ENCODE measurements at regions not wholly inside any gene's neighbourhood (a gene's known extent, or its start where the extent isn't known, plus 50 kb on each side); places are given as distances from the start of the nearest gene placed in this dataset.

- H3K27me3 ChIP-seq (ENCODE audit: control insufficient read depth in 2 of 2, insufficient read depth in 2 of 2, low read length in 2 of 2) = peaks cover 0 to 5% of the 10 kb centered on the region in 2 experiments
- BruUV-seq (replicated peaks) = no TSS peak
- ChIA-PET CTCF (no interaction called here), POLR2A (no interaction called here)
- FAIRE-seq (no peak), DNase-seq (ENCODE audit: low read depth, low spot score) (no peak)
- H3K9me1 ChIP-seq (replicated peaks; ENCODE audit: control insufficient read depth, extremely low read depth, insufficient read depth, low read length) = no peaks in the 10 kb centered on the region
- H3K27ac ChIP-seq (ENCODE audit: insufficient read depth, low read depth, low read length) = no peak overlapping the region
- dilution Hi-C loops (cut with MboI; ENCODE audit: extremely low pct_ligation_motif_present, low sequenced_read_pairs) (no loop called here), intact Hi-C loops (cut with micrococcal nuclease) (no loop called here)
- H3K9ac ChIP-seq (replicated peaks; ENCODE audit: extremely low read depth, insufficient read depth, low read length) = no peak overlapping the region
- TF ChIP-seq POLR2AphosphoS5 (IDR thresholded peaks at IDR 0.05; ENCODE audit: insufficient read depth, low read depth, low read length) = no peak
- no peak for TF ChIP-seq JUN (IDR thresholded peaks at IDR 0.05; ENCODE audit: borderline replicate concordance, insufficient read depth, insufficient read length, low read depth)
- no peak for TF ChIP-seq FOS (IDR thresholded peaks at IDR 0.05; ENCODE audit: borderline replicate concordance, insufficient read depth, low read length)
- no peak for TF ChIP-seq MAX (IDR thresholded peaks at IDR 0.05; ENCODE audit: insufficient read depth, insufficient read length)
- TF ChIP-seq GATA2 (IDR thresholded peaks at IDR 0.05; ENCODE audit: insufficient read depth, insufficient read length, low read depth, low read length) = no peak
- TF ChIP-seq POLR2A (IDR thresholded peaks at IDR 0.05; ENCODE audit: low read depth, low read length) = no peak
- no peak for TF ChIP-seq MYC (IDR thresholded peaks at IDR 0.05; ENCODE audit: low read depth, low read length)
- no peak for TF ChIP-seq EZH2 (IDR thresholded peaks at IDR 0.05; ENCODE audit: borderline replicate concordance, low read depth, low read length, severe bottlenecking)
- no peak for TF ChIP-seq CTCF (IDR thresholded peaks at IDR 0.05; ENCODE audit: extremely low read depth in 1 of 2, insufficient read depth in 1 of 2, low read depth in 1 of 2, low read length in 2 of 2)
- no peaks in the 10 kb centered on the region for H4K20me1 ChIP-seq (replicated peaks; ENCODE audit: control insufficient read depth, extremely low read depth, insufficient read depth, low read length)
- no peaks in the 10 kb centered on the region for H3K36me3 ChIP-seq (ENCODE audit: control insufficient read depth in 2 of 2, extremely low read depth in 1 of 2, insufficient read depth in 2 of 2, low read length in 2 of 2)
- H3K4me1 ChIP-seq (ENCODE audit: control insufficient read depth, extremely low read depth, insufficient read depth, low read length) = no peaks in the 10 kb centered on the region
- no peak overlapping the region for H3K4me3 ChIP-seq (replicated peaks in 1 of 3; ENCODE audit: insufficient read depth in 1 of 3, low read depth in 1 of 3, low read length in 3 of 3)
- no peaks in the 10 kb centered on the region for H3K79me2 ChIP-seq (ENCODE audit: control insufficient read depth, insufficient read depth, low read length)
- no peak overlapping the region for H3K4me2 ChIP-seq (ENCODE audit: insufficient read depth, low read length)
- no peaks in the 10 kb centered on the region for H3K9me3 ChIP-seq (replicated peaks; ENCODE audit: control insufficient read depth, insufficient read depth, low read length)
- no peak overlapping the region for H2AFZ ChIP-seq (ENCODE audit: low read depth, low read length)
Observed at GRCh38 chr6:4474810-4475209, 301.4 kb upstream of the CDYL start.
